GM23248 (cell line): ENCODE measurements at regions not wholly inside any gene's neighbourhood (a gene's known extent, or its start where the extent isn't known, plus 50 kb on each side); places are given as distances from the start of the nearest gene placed in this dataset.

Experiments
- DNase-seq: peaks from one replicate; pipeline ENCODE4 v3.0.0-alpha.2; 2015
- H2AFZ ChIP-seq: fragments of 200-600 bp; sonication (generic); 2 replicates; pipeline ENCODE4 v1.6.1; 2016; ENCODE audit warnings: antibody characterized with exemption
- H3F3A ChIP-seq: fragments of 200-600 bp; sonication (generic); 2 replicates; pipeline ENCODE4 v1.6.1; 2016; ENCODE audit warnings: mild to moderate bottlenecking, antibody characterized with exemption, mixed run types; ENCODE audit not compliant: insufficient read depth
- H3K27ac ChIP-seq: fragments of 200-600 bp; sonication (generic); 2 replicates; pipeline ENCODE4 v1.5.1; 2016; ENCODE audit warnings: mild to moderate bottlenecking
- H3K27me3 ChIP-seq: fragments of 200-600 bp; sonication (generic); replicated peaks from 2 replicates; pipeline ENCODE4 v1.6.1; 2016; ENCODE audit warnings: mild to moderate bottlenecking; ENCODE audit not compliant: insufficient read depth
- H3K36me3 ChIP-seq: fragments of 200-600 bp; sonication (generic); 2 replicates; pipeline ENCODE4 v1.6.1; 2016; ENCODE audit warnings: low read depth, mild to moderate bottlenecking
- H3K4me1 ChIP-seq: fragments of 200-600 bp; sonication (generic); 2 replicates; pipeline ENCODE4 v1.6.1; 2016; ENCODE audit warnings: mild to moderate bottlenecking; ENCODE audit not compliant: insufficient read depth
- H3K4me2 ChIP-seq: fragments of 200-600 bp; sonication (generic); one replicate; pipeline ENCODE4 v1.6.1; 2016; ENCODE audit warnings: mild to moderate bottlenecking; ENCODE audit not compliant: unreplicated experiment
- H3K4me3 ChIP-seq: fragments of 200-600 bp; sonication (generic); 2 replicates; pipeline ENCODE4 v1.5.1; 2016; ENCODE audit warnings: mild to moderate bottlenecking
- H3K79me2 ChIP-seq: fragments of 200-600 bp; sonication (generic); 2 replicates; pipeline ENCODE4 v1.6.1; 2016; ENCODE audit warnings: mild to moderate bottlenecking; ENCODE audit not compliant: insufficient read depth
- H3K9ac ChIP-seq: fragments of 200-600 bp; sonication (generic); 2 replicates; pipeline ENCODE4 v1.6.1; 2016; ENCODE audit warnings: mild to moderate bottlenecking
- H3K9me2 ChIP-seq: fragments of 200-600 bp; sonication (generic); 2 replicates; pipeline ENCODE4 v1.6.1; 2016; ENCODE audit warnings: mixed run types, mild to moderate bottlenecking, moderate library complexity; ENCODE audit not compliant: insufficient read depth
- H3K9me3 ChIP-seq: fragments of 200-600 bp; sonication (generic); one replicate; pipeline ENCODE4 v1.6.1; 2017; ENCODE audit warnings: low read depth
- H4K20me1 ChIP-seq: fragments of 200-600 bp; sonication (generic); 2 replicates; pipeline ENCODE4 v1.6.0; 2016; ENCODE audit not compliant: insufficient read depth
- EZH2 ChIP-seq: fragments of 200-600 bp; sonication (generic); IDR thresholded peaks from 2 replicates; pipeline ENCODE4 v1.6.1; 2018; ENCODE audit warnings: antibody characterized with exemption, mild to moderate bottlenecking; ENCODE audit not compliant: insufficient read depth, poor library complexity, severe bottlenecking
- EZH2phosphoT487 ChIP-seq: fragments of 200-600 bp; sonication (generic); IDR thresholded peaks from 2 replicates; pipeline ENCODE4 v1.6.1; 2018; ENCODE audit warnings: antibody characterized with exemption, moderate library complexity, mild to moderate bottlenecking, low read depth; ENCODE audit not compliant: insufficient read depth
- WGBS, 2 experiments: methylation state at CpG; one replicate each; pipeline ENCODE4 v1.1.6; 2015 to 2017; ENCODE audit warnings: low lambda C conversion rate in 2 of 2, low coverage in 1 of 2; ENCODE audit errors: missing lambda C conversion rate in 2 of 2; 5-methylcytosine and 5-hydroxymethylcytosine counted together
- in situ Hi-C: fragments of 300-500 bp; cut with MboI; formaldehyde crosslinking; loops from 2 replicates; pipeline ENCODE4 v1.15.0; 2020

- Histone ChIP-seq H3K4me2 (no peak overlapping the region), H3K36me3 (no peaks in the 10 kb centered on the region), H4K20me1 (no peaks in the 10 kb centered on the region), H3K27ac (no peak overlapping the region), H3K4me1 (no peaks in the 10 kb centered on the region; the same call in 1 of the 2 replicates), H3F3A (no peaks in the 10 kb centered on the region), H3K27me3 (no peaks in the 10 kb centered on the region), H3K79me2 (no peaks in the 10 kb centered on the region), H3K4me3 (no peak overlapping the region), H3K9me3 (no peaks in the 10 kb centered on the region), H2AFZ (peak overlapping the region; percentile 41; the same call in 1 of the 2 replicates), H3K9ac (no peak overlapping the region), H3K9me2 (no peaks in the 10 kb centered on the region)
- peak; percentile 72 for DNase-seq
- TF ChIP-seq EZH2phosphoT487 (no peak), EZH2 (no peak)
- 8 to 10% methylated on average over 12 of the region's 12 CpGs for WGBS, 2 experiments
- in situ Hi-C loops: no loop called here
Observed at GRCh38 chrX:16436348-16437188, 213.4 kb upstream of the S100G start.

- Histone ChIP-seq H3K4me1 (no peaks in the 10 kb centered on the region; the same call in 1 of the 2 replicates), H3K27ac (no peak overlapping the region), H3K4me2 (no peak overlapping the region), H3K9ac (no peak overlapping the region), H3F3A (0 out of 2 replicates have a peak, but pooled peaks cover 5% of the 10 kb centered on the region), H3K4me3 (no peak overlapping the region), H3K9me2 (no peaks in the 10 kb centered on the region), H4K20me1 (no peaks in the 10 kb centered on the region), H3K27me3 (no peaks in the 10 kb centered on the region), H3K9me3 (no peaks in the 10 kb centered on the region), H2AFZ (no peak overlapping the region), H3K36me3 (no peaks in the 10 kb centered on the region), H3K79me2 (no peaks in the 10 kb centered on the region)
- in situ Hi-C loops: no loop called here
- no peak for DNase-seq
- TF ChIP-seq EZH2 (no peak), EZH2phosphoT487 (no peak)
Observed at GRCh38 chrX:16440446-16440845, 209.5 kb upstream of the S100G start.

GRCh38 chrX:16444353-16444752 is 205.6 kb upstream of the S100G start:
- H3K9me2 ChIP-seq: no peaks in the 10 kb centered on the region
- H3K27ac ChIP-seq: no peak overlapping the region
- peak overlapping the region; percentile 29; the same call in 1 of the 2 replicates for H2AFZ ChIP-seq
- no peak overlapping the region for H3K4me3 ChIP-seq
- no peaks in the 10 kb centered on the region for H3K27me3 ChIP-seq
- H4K20me1 ChIP-seq: no peaks in the 10 kb centered on the region
- H3K9ac ChIP-seq: no peak overlapping the region
- no peak for TF ChIP-seq EZH2
- TF ChIP-seq EZH2phosphoT487: no peak
- H3F3A ChIP-seq: 0 out of 2 replicates have a peak, but pooled peaks cover 5% of the 10 kb centered on the region
- in situ Hi-C loops: no loop called here
- no peaks in the 10 kb centered on the region for H3K36me3 ChIP-seq
- H3K4me1 ChIP-seq: no peaks in the 10 kb centered on the region
- no peak overlapping the region for H3K4me2 ChIP-seq
- no peaks in the 10 kb centered on the region for H3K79me2 ChIP-seq
- DNase-seq: peak; percentile 68
- no peaks in the 10 kb centered on the region for H3K9me3 ChIP-seq
- 60 to 72% methylated on average over 6 to 7 of the region's 7 CpGs for WGBS, 2 experiments

GRCh38 chrX:16445166-16445752 is 204.7 kb upstream of the S100G start:
- no peaks in the 10 kb centered on the region for H4K20me1 ChIP-seq
- DNase-seq: peak; percentile 41
- H3K9me2 ChIP-seq: no peaks in the 10 kb centered on the region
- H3K9ac ChIP-seq: no peak overlapping the region
- no peaks in the 10 kb centered on the region for H3K4me1 ChIP-seq
- no peaks in the 10 kb centered on the region for H3K27me3 ChIP-seq
- H3K27ac ChIP-seq: no peak overlapping the region
- H2AFZ ChIP-seq: no peak overlapping the region
- 0 out of 2 replicates have a peak, but pooled peaks cover 5% of the 10 kb centered on the region for H3F3A ChIP-seq
- no peak overlapping the region for H3K4me3 ChIP-seq
- 37 to 38% methylated on average over 6 of the region's 6 CpGs for WGBS, 2 experiments
- in situ Hi-C loops: no loop called here
- TF ChIP-seq EZH2: no peak
- TF ChIP-seq EZH2phosphoT487: no peak
- no peaks in the 10 kb centered on the region for H3K9me3 ChIP-seq
- no peaks in the 10 kb centered on the region for H3K79me2 ChIP-seq
- H3K4me2 ChIP-seq: no peak overlapping the region
- H3K36me3 ChIP-seq: no peaks in the 10 kb centered on the region
